NCI-H1092 (cell line): ENCODE measurements at regions not wholly inside any gene's neighbourhood (a gene's known extent, or its start where the extent isn't known, plus 50 kb on each side); places are given as distances from the start of the nearest gene placed in this dataset.

ENCODE experiments used
- DNase-seq: peaks from one replicate; lab custom pipeline; 2025; lab: John Stamatoyannopoulos, UW

- DNase-seq: no peak
Observed at GRCh38 chr9:13646500-13647021, 367.1 kb upstream of the MPDZ start.

GRCh38 chr9:13645557-13645956, 366.1 kb upstream of the MPDZ start:
- DNase-seq: no peak

GRCh38 chr9:13644675-13645074, 365.2 kb upstream of the MPDZ start:
- DNase-seq: no peak

- no peak for DNase-seq
Observed at GRCh38 chr9:13642646-13643045, 363.2 kb upstream of the MPDZ start.

GRCh38 chr9:13629067-13629466, 349.6 kb upstream of the MPDZ start:
- no peak for DNase-seq

- DNase-seq: no peak
Observed at GRCh38 chr9:13628526-13628925, 349.0 kb upstream of the MPDZ start.

- DNase-seq: no peak
Observed at GRCh38 chr9:13627502-13627901, 348.0 kb upstream of the MPDZ start.

- DNase-seq: no peak
Observed at GRCh38 chr9:13627071-13627470, 347.6 kb upstream of the MPDZ start.

GRCh38 chr9:13626601-13627000, 347.1 kb upstream of the MPDZ start:
- no peak for DNase-seq

GRCh38 chr9:13621872-13622564, 342.5 kb upstream of the MPDZ start:
- DNase-seq: no peak

GRCh38 chr9:13616491-13617035, 337.1 kb upstream of the MPDZ start:
- DNase-seq: no peak

- DNase-seq: no peak
Observed at GRCh38 chr9:13615660-13616490, 336.4 kb upstream of the MPDZ start.

- DNase-seq: no peak
Observed at GRCh38 chr9:13614060-13614459, 334.6 kb upstream of the MPDZ start.

GRCh38 chr9:13613296-13613695, 333.8 kb upstream of the MPDZ start:
- no peak for DNase-seq

- no peak for DNase-seq
Observed at GRCh38 chr9:13608451-13608850, 329.0 kb upstream of the MPDZ start.

GRCh38 chr9:13607481-13608441, 328.3 kb upstream of the MPDZ start:
- DNase-seq: no peak

- no peak for DNase-seq
Observed at GRCh38 chr9:13606586-13606985, 327.1 kb upstream of the MPDZ start.

GRCh38 chr9:13603921-13604320, 324.4 kb upstream of the MPDZ start:
- no peak for DNase-seq

- no peak for DNase-seq
Observed at GRCh38 chr9:13598738-13599137, 319.2 kb upstream of the MPDZ start.

- DNase-seq: no peak
Observed at GRCh38 chr9:13597427-13597826, 317.9 kb upstream of the MPDZ start.

GRCh38 chr9:13597004-13597403, 317.5 kb upstream of the MPDZ start:
- DNase-seq: no peak
